ENCODE measurements at regions not wholly inside any gene's neighbourhood (a gene's known extent, or its start where the extent isn't known, plus 50 kb on each side); places are given as distances from the start of the nearest gene placed in this dataset.

DNA sequence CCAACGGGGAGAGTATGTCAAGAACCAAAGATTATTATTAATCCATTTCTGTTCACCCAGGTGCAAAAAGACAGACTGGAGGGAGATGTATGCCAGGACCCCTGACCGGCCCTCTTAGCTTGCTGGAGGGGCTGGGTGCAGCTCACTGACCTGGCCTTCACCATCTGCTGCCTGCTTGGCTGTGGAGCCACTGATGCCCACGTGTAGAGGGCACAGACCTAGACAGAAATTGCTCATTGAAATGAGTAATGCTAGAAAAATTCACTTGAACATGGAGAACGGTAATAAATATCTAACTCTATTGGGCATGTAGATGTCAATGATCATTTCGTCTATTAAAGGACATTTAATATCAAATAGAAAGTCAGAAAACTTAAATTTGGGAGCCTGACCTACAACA is 58.8 kb upstream of the ERCC6L2 start:
- Histone ChIP-seq H3K27ac (no peak overlapping the region), H3K4me3 (no peak overlapping the region), H3K36me3 (no peaks in the 10 kb centered on the region), H3K4me1 (no peaks in the 10 kb centered on the region), H3K27me3 (no peaks in the 10 kb centered on the region), H3K9me3 (no peaks in the 10 kb centered on the region)
- TF ChIP-seq POLR2A (IDR thresholded peaks at IDR 0.05), result no peak
- TF ChIP-seq, protein P1, sequence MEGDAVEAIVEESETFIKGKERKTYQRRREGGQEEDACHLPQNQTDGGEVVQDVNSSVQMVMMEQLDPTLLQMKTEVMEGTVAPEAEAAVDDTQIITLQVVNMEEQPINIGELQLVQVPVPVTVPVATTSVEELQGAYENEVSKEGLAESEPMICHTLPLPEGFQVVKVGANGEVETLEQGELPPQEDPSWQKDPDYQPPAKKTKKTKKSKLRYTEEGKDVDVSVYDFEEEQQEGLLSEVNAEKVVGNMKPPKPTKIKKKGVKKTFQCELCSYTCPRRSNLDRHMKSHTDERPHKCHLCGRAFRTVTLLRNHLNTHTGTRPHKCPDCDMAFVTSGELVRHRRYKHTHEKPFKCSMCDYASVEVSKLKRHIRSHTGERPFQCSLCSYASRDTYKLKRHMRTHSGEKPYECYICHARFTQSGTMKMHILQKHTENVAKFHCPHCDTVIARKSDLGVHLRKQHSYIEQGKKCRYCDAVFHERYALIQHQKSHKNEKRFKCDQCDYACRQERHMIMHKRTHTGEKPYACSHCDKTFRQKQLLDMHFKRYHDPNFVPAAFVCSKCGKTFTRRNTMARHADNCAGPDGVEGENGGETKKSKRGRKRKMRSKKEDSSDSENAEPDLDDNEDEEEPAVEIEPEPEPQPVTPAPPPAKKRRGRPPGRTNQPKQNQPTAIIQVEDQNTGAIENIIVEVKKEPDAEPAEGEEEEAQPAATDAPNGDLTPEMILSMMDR (IDR thresholded peaks at IDR 0.05), result no peak
- no peak for DNase-seq

- DNase-seq, result no peak
- TF ChIP-seq, protein P1 (IDR thresholded peaks at IDR 0.05), result no peak
- no peak for TF ChIP-seq POLR2A (IDR thresholded peaks at IDR 0.05)
Observed at GRCh38 chr9:95815961-95816360, 59.5 kb upstream of the ERCC6L2 start.

DNA sequence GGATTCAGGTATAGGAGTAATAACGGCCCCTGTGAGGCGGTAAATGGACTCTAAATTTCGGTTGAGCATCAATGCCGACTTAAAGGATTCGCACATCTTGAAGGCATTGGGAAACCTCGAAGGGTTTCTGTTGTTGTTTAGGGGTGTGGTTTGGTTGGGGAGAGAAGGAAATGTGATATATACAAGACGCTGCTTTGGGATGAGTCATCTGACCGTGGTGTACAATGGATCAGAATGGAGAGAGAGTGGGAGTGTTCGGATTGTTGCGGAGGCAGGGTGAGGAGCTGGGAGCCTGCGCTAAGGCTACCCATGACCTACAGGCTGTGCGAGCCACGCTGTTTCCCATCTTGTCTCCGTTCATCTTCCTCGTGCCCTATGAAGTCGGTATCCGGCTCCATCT is 60.4 kb upstream of the ERCC6L2 start:
- Histone ChIP-seq H3K27me3 (no peaks in the 10 kb centered on the region), H3K9me3 (no peaks in the 10 kb centered on the region), H3K36me3 (no peaks in the 10 kb centered on the region), H3K27ac (no peak overlapping the region), H3K4me3 (no peak overlapping the region), H3K4me1 (no peaks in the 10 kb centered on the region)
- DNase-seq, result no peak
- no peak for TF ChIP-seq POLR2A (IDR thresholded peaks at IDR 0.05)
- TF ChIP-seq, protein P1 (IDR thresholded peaks at IDR 0.05), result no peak

More at GRCh38 chr9:95815961-95816360, 59.5 kb upstream of the ERCC6L2 start:
- H3K27ac ChIP-seq, result no peak overlapping the region
- H3K36me3 ChIP-seq, result no peaks in the 10 kb centered on the region
- no peaks in the 10 kb centered on the region for H3K27me3 ChIP-seq
- no peaks in the 10 kb centered on the region for H3K4me1 ChIP-seq
- no peak overlapping the region for H3K4me3 ChIP-seq
- H3K9me3 ChIP-seq, result no peaks in the 10 kb centered on the region

- no peaks in the 10 kb centered on the region for H3K4me1 ChIP-seq
- DNase-seq, result no peak
- TF ChIP-seq, protein P1 (IDR thresholded peaks at IDR 0.05), result no peak
- no peak for TF ChIP-seq POLR2A (IDR thresholded peaks at IDR 0.05)
- H3K27ac ChIP-seq, result no peak overlapping the region
- H3K9me3 ChIP-seq, result no peaks in the 10 kb centered on the region
- H3K4me3 ChIP-seq, result no peak overlapping the region
- no peaks in the 10 kb centered on the region for H3K27me3 ChIP-seq
- H3K36me3 ChIP-seq, result no peaks in the 10 kb centered on the region
Observed at GRCh38 chr9:95813923-95814322, 61.6 kb upstream of the ERCC6L2 start.

- Histone ChIP-seq H3K4me1 (no peaks in the 10 kb centered on the region), H3K27ac (no peak overlapping the region)
- TF ChIP-seq, protein P1 (IDR thresholded peaks at IDR 0.05), result no peak
- TF ChIP-seq POLR2A (IDR thresholded peaks at IDR 0.05), result no peak
Observed at GRCh38 chr9:95810814-95811213, 64.7 kb upstream of the ERCC6L2 start.

DNA sequence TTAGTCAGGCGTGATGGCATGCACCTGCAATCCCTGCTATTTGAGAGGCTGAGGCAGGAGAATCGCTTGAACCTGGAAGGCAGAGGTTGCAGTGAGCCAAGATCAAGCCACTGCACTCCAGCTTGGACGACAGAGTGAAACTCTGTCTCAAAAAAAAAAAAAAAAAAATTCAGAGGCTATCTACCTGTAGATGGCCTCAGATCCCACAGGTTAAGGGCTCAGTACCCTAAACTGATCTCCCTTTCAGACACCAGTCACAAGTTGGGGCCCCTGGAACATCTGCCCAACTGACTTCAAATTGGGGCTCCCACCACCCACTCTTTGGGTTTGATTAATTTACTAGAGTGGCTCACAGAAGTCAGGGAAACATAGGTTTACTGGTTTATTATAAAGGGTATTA is 65.4 kb upstream of the ERCC6L2 start:
- Histone ChIP-seq H3K9me3 (no peaks in the 10 kb centered on the region), H3K4me3 (no peak overlapping the region), H3K36me3 (no peaks in the 10 kb centered on the region), H3K27ac (no peak overlapping the region), H3K4me1 (no peaks in the 10 kb centered on the region), H3K27me3 (no peaks in the 10 kb centered on the region)
- no peak for TF ChIP-seq POLR2A (IDR thresholded peaks at IDR 0.05)
- TF ChIP-seq, protein P1 (IDR thresholded peaks at IDR 0.05), result no peak
- no peak for DNase-seq

More at GRCh38 chr9:95810814-95811213, 64.7 kb upstream of the ERCC6L2 start:
- H3K4me3 ChIP-seq, result no peak overlapping the region
- H3K9me3 ChIP-seq, result no peaks in the 10 kb centered on the region
- H3K27me3 ChIP-seq, result no peaks in the 10 kb centered on the region
- DNase-seq, result no peak
- H3K36me3 ChIP-seq, result no peaks in the 10 kb centered on the region
